ENCODE measurements at regions not wholly inside any gene's neighbourhood (a gene's known extent, or its start where the extent isn't known, plus 50 kb on each side); places are given as distances from the start of the nearest gene placed in this dataset.
"Not testable (repeated sequence)": the region's sequence is repeated elsewhere in the genome, so short reads cannot be mapped to it uniquely, and the experiment has no call there.

DNA sequence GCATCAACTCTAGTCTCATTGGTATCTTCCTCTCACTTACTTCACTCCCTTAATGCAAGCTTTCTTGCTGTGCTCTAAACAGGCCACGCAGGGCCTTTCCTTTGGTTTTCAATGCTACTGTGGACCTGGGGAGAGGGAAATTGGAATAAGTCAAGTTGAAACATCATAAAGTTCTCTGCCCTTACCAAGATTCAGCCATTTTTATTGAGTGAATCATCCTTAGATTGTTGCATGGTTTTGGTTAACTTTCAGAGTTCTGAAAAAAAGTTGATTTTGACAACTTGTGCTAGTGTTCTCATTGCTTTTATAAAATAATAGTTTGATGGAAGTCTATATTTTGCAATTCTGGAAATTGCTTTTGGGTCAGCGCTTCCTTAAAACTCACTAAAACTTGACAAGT is 852.8 kb upstream of the ACVR2A start:
- DNase-seq: no peak

DNA sequence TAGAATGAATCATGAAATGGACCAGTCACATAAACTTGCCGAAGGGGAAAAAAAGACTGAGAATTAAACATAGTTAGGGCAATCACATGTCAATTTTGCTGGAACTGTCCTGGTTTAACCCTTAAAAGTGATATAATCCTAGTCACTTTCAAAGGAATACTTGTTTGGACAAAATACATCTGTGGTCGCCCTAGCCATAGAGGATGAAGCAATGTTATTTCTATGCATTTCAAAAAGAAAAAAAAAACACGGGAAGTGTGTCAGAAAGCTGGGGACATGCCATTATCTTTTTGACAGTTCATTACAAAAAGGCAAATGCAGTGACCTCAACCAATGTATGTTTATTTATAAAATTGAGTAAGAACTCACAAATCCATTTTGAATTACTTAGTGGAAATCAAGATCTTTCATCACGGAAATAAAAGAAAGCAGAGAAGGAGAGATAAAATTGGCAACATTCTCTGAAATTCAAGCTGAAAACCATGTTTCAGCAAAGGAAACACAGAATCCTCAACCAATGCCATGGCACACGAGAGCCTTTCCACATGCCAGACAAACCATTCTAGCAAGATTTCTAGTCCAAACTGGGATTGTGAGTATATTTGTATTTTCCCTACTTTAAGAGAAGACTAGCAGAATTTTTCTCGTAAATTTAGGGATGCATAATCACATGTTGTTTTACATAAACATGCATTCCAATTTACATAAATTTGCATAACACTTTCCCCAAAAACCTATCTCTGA is 854.3 kb upstream of the ACVR2A start:
- no peak for DNase-seq

DNA sequence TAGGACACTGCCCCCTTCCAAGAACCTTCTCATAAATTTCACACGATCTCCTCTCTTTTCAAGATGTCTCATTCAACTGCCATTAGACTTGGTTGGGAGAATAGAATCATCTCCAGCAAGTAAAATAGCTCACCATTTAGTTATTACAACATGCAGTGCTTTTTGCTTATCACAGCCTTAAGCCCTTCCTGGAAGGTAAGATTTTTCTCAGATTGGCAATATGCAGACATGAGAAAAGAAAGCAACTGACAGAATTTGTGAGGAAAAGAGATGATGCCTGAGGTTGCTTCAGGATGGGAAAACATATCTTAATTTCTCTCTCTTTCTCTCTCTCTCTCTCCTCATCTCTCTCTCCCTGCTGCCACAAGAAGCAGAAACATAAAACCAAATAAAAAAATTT is 855.1 kb upstream of the ACVR2A start:
- DNase-seq: no peak

DNA sequence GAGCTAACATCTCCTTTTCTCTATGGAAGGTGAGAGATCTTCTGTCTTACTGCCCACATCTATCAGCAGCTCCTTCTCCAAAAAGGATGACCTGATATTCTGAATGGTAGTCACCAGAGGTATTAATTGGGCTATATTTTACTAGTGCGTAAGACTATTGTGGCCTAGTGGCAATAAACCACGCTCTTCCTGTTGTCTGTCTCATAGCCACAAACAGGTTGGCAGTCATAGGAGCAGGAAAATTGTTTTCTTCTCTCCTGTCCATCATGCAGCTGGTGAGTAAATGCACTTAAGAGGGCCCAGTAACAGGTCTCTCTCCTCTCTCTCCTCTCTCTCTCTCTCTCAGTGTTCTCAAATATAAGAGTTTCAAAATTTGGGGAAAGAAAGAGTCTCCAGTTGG is 856.8 kb upstream of the ACVR2A start:
- DNase-seq: no peak

DNA sequence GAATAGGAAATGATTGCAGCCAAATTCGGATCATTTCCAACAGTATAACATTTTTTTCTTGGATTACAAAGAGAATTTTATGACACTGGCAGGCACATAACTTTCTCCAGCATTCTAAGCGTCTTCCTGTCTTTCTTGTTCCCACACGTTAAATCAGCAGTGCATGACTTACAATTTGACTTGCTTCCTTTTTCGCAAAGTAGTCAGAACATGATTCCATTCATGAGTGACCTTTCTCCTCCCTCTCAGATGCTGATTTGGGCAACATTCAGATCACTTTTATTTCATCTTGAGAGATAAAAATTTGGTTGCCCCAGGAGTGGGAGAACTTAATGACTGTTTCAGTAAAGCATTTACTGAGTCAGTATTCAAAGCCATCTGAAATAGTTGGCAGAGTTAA is 858.7 kb upstream of the ACVR2A start:
- DNase-seq: no peak

DNA sequence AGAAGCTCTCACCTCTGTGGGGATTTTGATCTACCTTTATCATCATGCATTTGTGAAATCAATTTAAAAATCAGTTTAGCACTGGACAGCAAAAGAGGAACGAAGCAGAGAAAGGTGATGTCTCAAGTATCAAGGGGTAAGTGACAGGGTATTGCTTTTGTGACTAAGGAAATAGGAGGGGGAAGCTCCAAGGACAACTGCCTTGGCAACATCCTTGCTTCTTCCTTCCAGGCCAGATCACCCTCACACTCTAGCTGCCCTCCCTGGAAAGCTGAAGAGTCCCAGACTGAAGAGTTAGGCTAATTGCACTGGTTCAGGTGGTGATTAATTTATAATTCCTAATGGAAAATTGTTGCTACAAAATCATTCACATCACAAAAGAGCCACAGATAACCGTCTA is 859.1 kb upstream of the ACVR2A start:
- DNase-seq: no peak

DNA sequence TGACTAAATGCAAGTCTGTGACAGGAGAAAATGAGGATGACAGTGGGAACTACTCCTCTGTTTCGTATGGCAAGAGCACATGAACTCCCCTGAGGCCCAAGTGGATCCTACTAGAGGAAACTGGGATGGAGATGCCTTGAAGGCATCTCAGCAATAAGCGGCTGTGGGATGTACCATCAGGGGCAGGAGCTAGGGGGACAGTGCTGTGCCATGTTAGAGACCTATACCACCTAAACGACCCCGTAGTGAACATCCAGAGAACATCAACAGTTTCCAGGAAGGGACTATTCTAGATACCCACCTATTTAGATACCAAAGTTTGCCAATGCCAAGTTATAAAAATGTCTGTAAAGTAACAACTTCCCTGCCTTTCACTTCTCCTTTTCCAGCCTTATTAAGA is 860.8 kb upstream of the ACVR2A start:
- no peak for DNase-seq

DNA sequence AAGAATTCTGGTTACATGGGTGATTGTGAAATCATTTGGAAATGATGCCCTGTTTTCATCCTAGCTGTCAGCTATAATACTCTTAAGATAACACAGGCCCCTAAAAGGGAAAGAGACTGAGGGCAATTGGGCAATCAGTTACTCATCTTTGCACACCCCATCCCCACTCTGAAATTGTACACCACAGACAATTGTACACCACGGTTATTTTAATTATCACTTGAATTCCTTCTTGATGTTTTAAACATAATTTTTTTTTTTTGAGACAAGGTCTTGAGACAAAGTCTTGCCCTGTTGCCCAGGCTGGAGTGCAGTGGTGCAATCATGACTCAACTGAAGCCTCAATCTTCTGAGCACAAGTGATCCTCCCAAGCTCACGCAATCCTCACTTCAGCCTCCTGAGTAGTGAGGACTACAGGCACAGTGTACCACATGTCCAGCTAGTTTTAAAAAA is 862.4 kb upstream of the ACVR2A start:
- DNase-seq: no peak

DNA sequence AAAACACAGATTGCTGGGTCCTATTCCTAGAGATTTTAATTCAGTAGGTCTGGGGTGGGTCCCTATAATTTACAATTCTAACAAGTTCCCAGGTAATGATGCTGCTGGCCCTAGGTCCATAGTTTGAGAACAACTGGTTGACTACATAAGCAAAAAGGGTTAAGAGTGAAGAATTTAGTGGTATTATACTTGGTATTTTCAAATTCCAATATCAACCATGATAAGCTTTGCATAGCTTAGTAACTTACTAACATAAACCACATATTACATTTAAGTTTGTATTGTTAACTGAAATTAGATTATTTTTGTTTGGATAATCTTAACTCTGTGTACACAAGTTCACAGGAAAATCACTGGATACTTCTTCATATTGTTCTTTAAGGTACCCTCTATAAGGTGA is 862.9 kb upstream of the ACVR2A start:
- no peak for DNase-seq

DNA sequence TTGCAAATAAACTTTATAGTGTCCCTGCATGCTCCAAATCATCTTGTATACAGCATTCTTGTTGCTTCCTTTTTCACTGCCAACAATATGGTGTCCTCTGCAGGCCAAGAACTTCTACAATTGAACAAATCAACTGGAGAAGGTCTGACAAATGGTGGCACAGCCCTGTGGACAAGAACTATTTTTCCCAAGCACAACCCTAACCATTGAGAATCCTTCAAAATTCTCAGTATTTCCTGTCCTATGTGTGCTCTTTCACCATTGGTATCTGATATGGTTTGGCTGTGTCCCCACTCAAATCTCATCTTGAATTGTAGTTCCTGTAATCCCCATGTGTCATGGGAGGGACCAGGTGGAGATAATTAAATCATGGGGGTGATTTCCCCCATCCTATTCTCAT is 865.1 kb upstream of the ACVR2A start:
- no peak for DNase-seq

DNA sequence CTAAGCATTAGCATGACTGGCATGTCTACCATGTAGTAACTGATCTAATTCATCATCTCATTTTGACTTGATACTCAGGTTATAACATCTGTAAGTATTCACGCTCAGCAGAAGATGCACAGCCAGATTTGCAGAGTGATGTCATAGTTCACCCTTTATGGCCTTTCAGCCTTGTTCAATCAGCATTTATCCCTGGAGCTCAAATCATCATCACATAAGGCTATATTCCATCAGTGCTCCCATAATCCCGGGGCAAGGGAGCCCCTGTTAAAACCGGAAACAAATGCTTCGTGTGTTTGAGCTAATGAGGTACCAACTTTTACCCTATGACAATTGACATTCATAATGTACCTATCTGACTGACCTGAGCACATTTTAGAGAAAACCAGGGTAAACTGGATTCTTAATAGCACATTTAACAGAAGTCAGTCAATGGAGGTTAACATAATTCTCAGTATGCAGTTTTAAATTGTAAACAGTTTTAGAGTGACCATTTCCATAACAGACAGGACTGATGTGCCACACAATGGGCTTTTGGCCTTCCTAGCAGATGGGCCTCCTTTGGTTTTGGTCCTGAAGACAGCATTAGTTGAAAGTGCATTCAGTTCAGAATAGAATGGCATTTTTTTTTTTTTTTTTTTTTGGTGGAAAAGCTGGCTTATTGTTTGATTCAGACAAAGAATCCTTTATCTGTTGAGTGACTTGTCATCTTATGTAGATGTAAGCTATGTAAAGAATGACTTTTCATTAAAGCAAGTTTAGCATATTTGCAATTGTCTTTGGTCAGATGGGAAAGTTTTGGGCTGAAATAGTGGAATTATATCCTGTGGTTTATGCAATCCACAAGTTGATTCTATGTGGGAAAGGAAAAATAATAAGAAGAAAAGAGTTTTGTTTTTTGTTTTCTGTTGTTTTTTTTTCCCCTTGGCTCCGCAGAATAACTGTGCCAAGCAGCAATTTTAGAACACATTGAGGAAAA is 866.0 kb upstream of the ACVR2A start:
- no peak for DNase-seq

DNA sequence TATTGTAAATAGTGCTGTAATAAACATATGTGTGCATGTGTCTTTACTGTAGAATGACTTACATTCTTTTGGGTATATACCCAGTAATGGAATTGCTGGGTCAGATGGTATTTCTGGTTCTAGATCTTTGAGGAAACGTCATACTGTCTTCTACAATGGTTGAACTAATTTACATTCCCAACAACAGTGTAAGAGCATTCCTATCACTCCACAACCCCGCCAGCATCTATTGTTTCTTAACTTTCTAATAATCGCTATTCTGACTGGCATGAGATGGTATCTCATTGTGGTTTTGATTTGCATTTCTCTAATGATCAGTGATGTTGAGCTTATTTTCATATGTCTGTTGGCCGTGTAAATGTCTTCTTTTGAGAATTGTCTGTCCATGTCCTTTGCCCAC is 873.8 kb upstream of the ACVR2A start:
- DNase-seq: not testable (repeated sequence)

DNA sequence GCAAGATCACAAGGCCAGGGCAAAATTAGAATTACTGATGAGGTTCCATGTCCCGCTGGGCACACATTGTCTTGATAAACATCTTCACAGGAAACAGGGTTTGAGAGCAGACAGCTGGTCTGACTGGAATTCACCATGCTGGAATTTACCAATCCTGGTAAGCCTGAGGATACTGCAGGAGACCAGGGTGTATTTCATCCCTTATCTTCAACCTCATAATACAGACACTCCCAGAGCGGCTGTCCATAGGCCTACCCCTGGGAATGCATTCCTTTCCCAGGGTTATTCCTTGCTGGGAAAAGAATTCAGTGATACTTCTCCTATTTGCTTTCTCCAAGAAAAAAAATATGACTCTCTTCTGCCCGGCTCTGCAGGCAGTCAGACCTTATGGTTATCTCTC is 875.1 kb upstream of the ACVR2A start:
- DNase-seq: not testable (repeated sequence)

DNA sequence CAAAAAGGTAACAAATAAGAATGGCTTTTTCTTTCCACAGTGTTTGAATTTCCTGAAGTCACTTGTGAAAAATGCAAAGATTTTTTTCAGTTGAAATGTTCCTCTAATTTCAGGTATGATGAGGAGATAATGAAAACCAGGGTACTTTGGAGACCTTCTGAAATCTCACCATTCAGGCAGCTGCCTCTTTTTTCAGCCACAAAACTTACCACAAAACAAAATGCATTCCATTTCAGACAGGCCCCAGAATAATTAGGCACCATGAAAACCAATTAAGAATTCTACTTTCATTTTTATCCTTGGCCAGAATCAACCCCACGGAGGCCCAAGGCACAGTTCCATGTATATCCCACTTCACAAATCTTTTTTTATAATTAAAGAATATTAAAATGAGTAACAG is 880.3 kb upstream of the ACVR2A start:
- no peak for DNase-seq

DNA sequence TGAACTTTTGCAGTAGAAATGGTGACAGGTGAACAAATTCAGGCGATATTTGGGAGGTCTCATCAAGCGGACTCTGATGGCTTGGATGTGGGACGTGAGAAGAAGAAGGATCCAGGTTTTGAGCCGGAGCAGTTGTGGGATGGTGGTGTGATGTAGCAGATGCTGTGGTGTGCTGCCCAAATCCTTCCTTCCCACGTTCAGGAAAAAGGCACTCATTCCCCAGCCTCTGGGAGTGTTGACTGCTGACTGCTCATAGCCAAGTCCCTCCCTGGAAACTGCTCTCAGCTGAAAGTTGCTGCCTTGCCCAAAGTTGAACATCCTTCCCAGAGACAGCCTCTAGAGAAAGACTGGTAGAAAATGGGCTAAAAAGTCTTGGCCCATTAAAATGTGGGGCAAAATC is 890.3 kb upstream of the ACVR2A start:
- DNase-seq: no peak

DNA sequence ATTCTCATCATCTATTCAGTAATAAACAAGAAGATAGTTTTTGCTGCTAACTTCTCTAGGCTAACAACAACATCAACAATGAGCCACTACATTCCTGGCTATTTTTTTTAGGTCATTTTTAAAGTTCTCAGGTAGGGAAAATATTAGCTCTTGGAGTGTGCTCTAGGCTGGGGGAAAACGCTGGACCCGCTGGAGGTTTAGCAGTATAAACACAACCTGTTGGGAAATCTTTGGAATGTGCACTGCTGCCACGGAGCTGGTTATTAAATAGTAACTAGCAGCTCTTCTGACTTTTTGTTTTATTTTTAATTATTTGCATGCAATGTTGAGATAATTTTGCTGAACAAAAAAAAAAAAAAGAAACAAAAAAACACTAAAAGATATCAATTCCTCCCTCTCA is 892.1 kb upstream of the ACVR2A start:
- no peak for DNase-seq

DNA sequence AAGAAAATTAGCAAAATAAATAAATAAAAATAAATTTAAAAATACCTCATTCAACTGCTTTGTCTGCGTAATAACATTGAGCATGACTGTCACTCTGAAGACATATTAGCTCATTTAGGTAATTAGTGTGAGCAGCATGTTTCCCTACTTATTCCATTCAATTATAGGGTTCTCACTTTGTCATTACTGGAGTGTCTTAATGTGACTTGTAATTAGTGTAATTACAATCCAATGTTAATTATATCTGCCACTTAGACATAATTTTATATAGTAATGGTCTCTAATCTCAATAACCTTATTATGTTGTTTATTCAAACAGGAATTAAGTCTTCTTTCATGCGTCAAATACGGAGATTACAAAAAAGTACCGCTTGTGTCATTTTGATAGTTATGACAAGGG is 893.9 kb upstream of the ACVR2A start:
- no peak for DNase-seq

DNA sequence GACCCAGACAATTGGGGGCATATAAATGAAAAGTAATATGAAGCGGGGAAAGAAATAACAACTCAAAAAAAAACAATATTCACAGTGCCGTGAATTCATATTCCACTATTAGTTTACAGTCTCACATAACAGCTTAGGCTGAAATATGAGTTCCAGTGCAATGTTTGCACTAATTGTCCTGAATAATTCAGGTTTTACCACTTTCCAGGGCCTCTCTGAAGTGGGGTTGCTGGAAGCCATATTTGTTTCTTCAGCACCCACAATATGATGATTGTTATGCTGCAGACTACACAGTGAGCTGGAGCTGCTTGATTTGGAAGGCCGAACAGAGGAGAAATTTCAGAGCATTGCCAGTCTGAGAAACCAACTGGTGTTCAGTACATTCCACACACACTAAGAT is 894.5 kb upstream of the ACVR2A start:
- DNase-seq: no peak

DNA sequence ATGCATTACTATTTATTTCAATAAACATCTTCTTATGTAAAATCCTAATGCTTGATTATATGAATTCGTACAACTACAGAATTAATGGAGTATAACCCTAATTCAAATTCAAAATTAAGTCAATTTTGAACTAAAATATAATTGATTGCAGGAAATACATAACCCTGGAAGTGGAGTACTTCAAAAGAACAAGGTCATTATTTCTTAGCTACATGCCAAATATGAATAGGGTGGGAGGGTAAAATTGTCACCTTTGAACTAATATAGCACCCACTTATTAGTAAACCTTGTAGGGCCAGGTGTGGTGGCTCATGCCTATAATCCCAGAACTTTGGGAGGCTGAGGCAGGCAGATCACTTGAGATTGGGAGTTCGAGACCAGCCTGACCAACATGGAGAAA is 895.4 kb upstream of the ACVR2A start:
- no peak for DNase-seq

DNA sequence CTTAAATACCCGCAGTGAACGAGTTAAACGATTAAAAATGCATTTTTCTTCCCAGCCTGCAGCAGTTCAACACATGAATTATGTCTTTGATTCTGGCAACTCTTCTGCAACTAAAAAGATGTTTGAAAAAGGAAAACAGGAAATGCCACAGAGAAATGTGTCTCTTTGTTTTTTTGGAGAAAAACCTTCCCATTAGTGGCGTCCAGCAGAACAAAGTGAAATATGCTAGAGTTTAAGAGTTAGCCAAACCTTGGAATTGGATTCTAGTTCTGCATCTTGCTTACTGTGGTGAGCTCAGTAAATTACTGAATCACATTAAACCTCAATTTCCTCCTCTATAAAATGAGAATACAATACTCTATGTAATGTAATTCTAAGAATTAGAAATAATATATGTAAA is 900.2 kb upstream of the ACVR2A start:
- DNase-seq: no peak

DNA sequence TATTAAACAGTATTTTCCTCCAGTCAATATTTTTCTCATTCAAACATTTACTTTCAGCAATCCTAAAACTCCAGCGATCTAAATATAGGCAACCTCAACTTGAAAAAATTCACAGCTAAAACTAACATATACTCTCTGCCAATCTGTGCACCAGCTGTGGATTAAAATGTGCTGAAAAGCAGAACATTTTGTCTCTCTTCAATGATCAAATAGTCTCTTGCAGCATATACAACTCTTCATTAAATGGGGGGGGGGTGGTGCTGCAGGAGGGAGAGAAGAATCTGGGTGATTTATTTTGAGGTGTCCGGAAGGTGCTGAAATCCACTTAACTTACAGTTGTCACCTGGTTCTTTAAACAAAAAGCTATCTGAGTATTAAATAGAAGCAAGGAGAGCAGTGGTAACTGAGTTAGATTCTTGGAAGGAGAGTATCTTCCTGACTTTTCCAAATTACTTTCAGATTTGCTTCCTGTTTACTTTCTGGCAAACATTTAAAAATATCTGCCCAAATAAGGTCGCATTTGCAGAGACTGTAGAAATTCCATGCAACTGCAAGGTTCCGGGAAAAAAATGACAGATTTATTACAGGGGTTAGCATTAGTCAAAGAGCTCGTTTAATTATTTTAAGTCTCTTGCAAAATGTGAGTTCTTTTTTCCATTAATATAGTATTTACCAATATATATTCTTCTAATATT is 904.7 kb upstream of the ACVR2A start:
- DNase-seq: no peak

DNA sequence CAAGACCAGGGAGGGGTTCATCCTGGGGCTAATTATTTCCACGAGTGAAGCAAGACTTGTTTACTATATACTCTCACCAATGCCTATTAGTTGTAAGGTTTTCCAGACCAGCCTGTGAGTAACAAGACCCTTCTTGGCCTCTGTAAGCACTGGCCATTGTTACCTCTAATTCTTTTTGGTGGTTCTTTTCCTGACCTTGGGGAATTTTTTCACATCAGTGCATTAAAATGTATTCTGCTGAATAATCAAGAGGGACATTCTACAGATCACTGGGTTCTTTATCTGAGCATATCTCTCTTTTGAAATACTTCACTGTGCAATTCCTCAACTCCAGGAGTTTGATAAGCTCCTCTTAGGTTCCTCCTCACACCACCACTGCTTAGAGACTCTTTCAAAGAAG is 909.9 kb upstream of the ACVR2A start:
- DNase-seq: no peak

DNA sequence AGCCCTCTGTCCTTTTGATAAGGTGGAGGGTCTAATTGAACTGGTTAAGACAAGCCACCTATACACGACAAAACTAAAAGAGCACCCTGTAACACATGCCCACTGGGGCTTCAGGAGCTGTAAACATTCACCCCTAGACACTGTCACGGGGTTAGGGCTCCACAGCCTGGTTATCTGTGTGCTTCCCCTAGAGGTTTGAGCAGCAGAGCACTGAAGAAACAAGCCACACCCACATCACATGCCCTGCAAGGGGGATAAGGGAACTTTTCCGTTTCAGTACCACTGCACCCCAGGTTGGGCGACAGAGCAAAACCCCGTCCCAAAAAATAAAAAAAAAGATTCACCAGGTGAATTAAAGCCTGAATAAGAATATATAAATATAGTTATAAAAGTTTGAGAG is 913.7 kb upstream of the ACVR2A start:
- no peak for DNase-seq

All from SHP77 treated with DMSO at 0.1 percent for 48 hours (cell line).